ENCODE measurements at regions not wholly inside any gene's neighbourhood (a gene's known extent, or its start where the extent isn't known, plus 50 kb on each side); places are given as distances from the start of the nearest gene placed in this dataset.

DNA sequence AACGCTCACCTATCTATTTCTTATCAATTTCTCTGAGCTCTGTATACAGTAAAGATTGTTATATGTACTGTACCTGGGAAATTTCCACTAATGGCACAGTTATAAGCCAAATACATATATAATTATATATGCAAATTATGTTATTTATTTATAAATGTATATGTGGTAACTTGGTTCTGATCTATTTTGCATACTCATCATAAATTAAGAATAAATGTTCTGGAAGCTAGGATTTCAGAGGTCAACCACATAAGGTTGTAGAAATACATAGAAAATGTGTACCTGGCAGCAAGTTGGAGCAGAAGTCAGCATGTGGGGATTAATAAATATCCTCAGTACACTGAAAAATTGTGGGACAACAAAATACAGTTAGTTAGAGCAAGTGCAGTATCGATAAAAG is 353.7 kb upstream of the ZNF521 start:
- TF ChIP-seq JUNB (IDR thresholded peaks at IDR 0.05; ENCODE audit: unreplicated experiment) (no peak), CTCF (conservative IDR thresholded peaks at IDR 0.05; ENCODE audit: low read depth in 2 of 2) (no peak), STAT1 (IDR thresholded peaks at IDR 0.05; ENCODE audit: unreplicated experiment) (no peak), NANOG (IDR thresholded peaks at IDR 0.05; ENCODE audit: borderline replicate concordance) (no peak), POLR2AphosphoS5 (IDR thresholded peaks at IDR 0.05; ENCODE audit: low read depth) (no peak), EZH2 (IDR thresholded peaks at IDR 0.05; ENCODE audit: low read depth, unreplicated experiment) (no peak), EZH2phosphoT487 (IDR thresholded peaks at IDR 0.05; ENCODE audit: unreplicated experiment) (no peak), ZNF331 (CRISPR knock-in tag; IDR thresholded peaks at IDR 0.05; ENCODE audit: low read depth) (no peak)
- TF ChIP-seq, protein P1, sequence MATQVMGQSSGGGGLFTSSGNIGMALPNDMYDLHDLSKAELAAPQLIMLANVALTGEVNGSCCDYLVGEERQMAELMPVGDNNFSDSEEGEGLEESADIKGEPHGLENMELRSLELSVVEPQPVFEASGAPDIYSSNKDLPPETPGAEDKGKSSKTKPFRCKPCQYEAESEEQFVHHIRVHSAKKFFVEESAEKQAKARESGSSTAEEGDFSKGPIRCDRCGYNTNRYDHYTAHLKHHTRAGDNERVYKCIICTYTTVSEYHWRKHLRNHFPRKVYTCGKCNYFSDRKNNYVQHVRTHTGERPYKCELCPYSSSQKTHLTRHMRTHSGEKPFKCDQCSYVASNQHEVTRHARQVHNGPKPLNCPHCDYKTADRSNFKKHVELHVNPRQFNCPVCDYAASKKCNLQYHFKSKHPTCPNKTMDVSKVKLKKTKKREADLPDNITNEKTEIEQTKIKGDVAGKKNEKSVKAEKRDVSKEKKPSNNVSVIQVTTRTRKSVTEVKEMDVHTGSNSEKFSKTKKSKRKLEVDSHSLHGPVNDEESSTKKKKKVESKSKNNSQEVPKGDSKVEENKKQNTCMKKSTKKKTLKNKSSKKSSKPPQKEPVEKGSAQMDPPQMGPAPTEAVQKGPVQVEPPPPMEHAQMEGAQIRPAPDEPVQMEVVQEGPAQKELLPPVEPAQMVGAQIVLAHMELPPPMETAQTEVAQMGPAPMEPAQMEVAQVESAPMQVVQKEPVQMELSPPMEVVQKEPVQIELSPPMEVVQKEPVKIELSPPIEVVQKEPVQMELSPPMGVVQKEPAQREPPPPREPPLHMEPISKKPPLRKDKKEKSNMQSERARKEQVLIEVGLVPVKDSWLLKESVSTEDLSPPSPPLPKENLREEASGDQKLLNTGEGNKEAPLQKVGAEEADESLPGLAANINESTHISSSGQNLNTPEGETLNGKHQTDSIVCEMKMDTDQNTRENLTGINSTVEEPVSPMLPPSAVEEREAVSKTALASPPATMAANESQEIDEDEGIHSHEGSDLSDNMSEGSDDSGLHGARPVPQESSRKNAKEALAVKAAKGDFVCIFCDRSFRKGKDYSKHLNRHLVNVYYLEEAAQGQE (IDR thresholded peaks at IDR 0.05; ENCODE audit: unreplicated experiment), result no peak

Measured in GM23338 (cell line).